GM13976 (cell line): ENCODE measurements at regions not wholly inside any gene's neighbourhood (a gene's known extent, or its start where the extent isn't known, plus 50 kb on each side); places are given as distances from the start of the nearest gene placed in this dataset.
"Not testable (repeated sequence)": the region's sequence is repeated elsewhere in the genome, so short reads cannot be mapped to it uniquely, and the experiment has no call there.

Source experiments
- DNase-seq: peaks from one replicate; pipeline ENCODE4 v3.0.0; 2012; ENCODE audit warnings: low spot score
- in situ Hi-C: fragments of 300-500 bp; cut with MboI; formaldehyde crosslinking; loops from one replicate; pipeline ENCODE4 v1.12.0; 2022; ENCODE audit warnings: low sequenced_read_pairs, mixed read lengths, inconsistent platforms; ENCODE audit not compliant: unreplicated experiment
- TF ChIP-seq, protein P1 (sequence below): IDR thresholded peaks from 2 replicates; pipeline ENCODE4 v1.5.1; 2012; ENCODE audit warnings: borderline replicate concordance, mild to moderate bottlenecking; ENCODE audit not compliant: insufficient read depth; ENCODE audit errors: extremely low read depth, missing control alignments, control extremely low read depth

- DNase-seq: no peak
- in situ Hi-C loops: no loop called here
- TF ChIP-seq, protein P1, sequence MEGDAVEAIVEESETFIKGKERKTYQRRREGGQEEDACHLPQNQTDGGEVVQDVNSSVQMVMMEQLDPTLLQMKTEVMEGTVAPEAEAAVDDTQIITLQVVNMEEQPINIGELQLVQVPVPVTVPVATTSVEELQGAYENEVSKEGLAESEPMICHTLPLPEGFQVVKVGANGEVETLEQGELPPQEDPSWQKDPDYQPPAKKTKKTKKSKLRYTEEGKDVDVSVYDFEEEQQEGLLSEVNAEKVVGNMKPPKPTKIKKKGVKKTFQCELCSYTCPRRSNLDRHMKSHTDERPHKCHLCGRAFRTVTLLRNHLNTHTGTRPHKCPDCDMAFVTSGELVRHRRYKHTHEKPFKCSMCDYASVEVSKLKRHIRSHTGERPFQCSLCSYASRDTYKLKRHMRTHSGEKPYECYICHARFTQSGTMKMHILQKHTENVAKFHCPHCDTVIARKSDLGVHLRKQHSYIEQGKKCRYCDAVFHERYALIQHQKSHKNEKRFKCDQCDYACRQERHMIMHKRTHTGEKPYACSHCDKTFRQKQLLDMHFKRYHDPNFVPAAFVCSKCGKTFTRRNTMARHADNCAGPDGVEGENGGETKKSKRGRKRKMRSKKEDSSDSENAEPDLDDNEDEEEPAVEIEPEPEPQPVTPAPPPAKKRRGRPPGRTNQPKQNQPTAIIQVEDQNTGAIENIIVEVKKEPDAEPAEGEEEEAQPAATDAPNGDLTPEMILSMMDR: no peak
Observed at GRCh38 chr6:167751579-167752115, 75.1 kb upstream of the AFDN start.

DNA sequence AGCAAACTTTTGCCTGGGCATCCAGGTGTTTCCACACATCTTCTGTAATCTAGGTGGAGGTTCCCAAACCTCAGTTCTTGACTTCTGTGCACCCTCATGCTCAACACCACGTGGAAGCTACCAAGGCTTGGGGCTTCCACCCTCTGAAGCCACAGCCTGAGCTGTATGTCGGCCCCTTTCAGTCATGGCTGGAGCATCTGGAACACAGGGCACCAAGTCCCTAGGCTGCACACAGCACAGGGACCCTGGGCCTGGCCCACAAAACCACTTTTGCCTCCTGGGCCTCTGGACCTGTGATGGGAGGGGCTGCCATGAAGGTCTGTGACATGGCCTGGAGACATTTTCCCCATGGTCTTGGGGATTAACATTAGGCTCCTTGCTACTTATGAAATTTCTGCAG, 73.4 kb upstream of the AFDN start:
- DNase-seq, in situ Hi-C loops: not testable (repeated sequence)

- no peak for DNase-seq
- TF ChIP-seq, protein P1: no peak
- in situ Hi-C loops: no loop called here
Observed at GRCh38 chr6:167754691-167755090, 72.0 kb upstream of the AFDN start.

GRCh38 chr6:167755461-167755860, 71.2 kb upstream of the AFDN start:
- TF ChIP-seq, protein P1: no peak
- in situ Hi-C loops: no loop called here
- no peak for DNase-seq

- in situ Hi-C loops: no loop called here
- TF ChIP-seq, protein P1: no peak
- no peak for DNase-seq
Observed at GRCh38 chr6:167756597-167756996, 70.1 kb upstream of the AFDN start.

DNA sequence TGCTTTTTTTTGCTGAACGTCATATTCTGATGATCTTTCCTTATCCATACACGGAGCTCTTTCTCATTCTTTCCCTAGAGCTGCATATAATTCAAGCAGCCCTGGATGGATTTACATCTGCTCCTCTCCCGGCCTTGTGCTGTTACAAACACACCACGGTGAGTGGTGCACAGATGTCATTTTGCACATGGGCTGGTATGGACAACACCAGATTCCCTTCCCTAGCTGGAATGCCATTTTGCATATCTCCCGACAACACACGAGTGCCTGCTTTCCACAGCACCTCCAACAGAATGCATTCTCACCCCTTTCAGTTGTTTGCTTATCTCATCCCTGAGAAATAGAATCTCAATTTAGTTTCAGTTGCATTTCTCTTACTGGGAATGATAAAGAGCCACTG, 69.5 kb upstream of the AFDN start:
- no peak for DNase-seq
- in situ Hi-C loops: no loop called here
- TF ChIP-seq, protein P1: no peak

DNA sequence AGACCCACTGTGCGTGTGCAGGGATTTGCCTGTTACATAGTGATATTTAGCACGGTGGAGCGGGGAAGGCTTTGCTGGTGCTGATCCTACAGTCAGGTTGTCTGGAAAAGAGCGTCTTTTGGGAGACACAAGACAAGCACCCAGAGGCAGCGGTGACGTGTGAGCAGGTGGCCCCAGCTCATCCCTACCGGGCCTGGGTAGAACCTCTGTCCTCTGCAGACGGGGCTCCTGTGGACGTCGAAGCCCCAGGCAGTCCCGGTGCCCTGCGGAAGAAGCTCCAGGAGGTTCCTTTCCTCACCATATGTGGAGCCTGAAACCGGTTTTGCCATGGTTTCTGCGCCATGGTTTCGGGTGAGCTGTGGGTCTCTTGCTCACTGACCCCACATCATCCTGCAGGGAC, 68.9 kb upstream of the AFDN start:
- TF ChIP-seq, protein P1: no peak
- no peak for DNase-seq
- in situ Hi-C loops: no loop called here
